HepG2 (cell line): ENCODE measurements at regions not wholly inside any gene's neighbourhood (a gene's known extent, or its start where the extent isn't known, plus 50 kb on each side); places are given as distances from the start of the nearest gene placed in this dataset.

Experiments
- ATAC-seq: fragments of 200-7000 bp; cut with Tn5 transposase; 3 replicates; pipeline ENCODE4 v1.9.1; 2020; ENCODE audit warnings: mild to moderate bottlenecking, moderate library complexity
- BruUV-seq: library from RNA; stranded (reverse); fragments of 400-500 nt; replicated peaks from 2 replicates; lab custom pipeline; 2021; lab: Mats Ljungman, UMichigan
- CTCF ChIA-PET: fragments of 300-600 bp; formaldehyde crosslinking; extraction: SDS; loops from one replicate; lab custom pipeline; 2021; ENCODE audit warnings: low total read pairs, inconsistent platforms, low intra/inter-chr PET ratio; lab: Yijun Ruan, JAX
- POLR2A ChIA-PET: fragments of 350-600 bp; sonication (Branson Sonifier 250); formaldehyde crosslinking; loops from one replicate; lab custom pipeline; 2020; ENCODE audit warnings: antibody characterized with exemption, inconsistent platforms; lab: Yijun Ruan, JAX
- DNase-seq: peaks from one replicate; pipeline ENCODE4 v3.0.0-alpha.2; 2015; ENCODE audit warnings: low spot score
- FAIRE-seq: peaks from 3 replicates; lab custom pipeline; 2011; peaks lifted over from hg19 to GRCh38; lab: Jason Lieb, UNC
- H2AFZ ChIP-seq: one replicate; pipeline ENCODE4 v1.6.1; 2011; ENCODE audit warnings: low read length, inconsistent platforms
- H3K27ac ChIP-seq: fragments of 300-600 bp; 3 replicates; pipeline ENCODE4 v1.8.0; 2011; ENCODE audit warnings: mixed run types, mild to moderate bottlenecking, mixed read lengths, low read length, inconsistent platforms; ENCODE audit not compliant: insufficient read depth; ENCODE audit errors: extremely low read length
- H3K27me3 ChIP-seq, 2 experiments: fragments of 200-600 bp in 1 of 2; 2 replicates in 1 of 2; 3 replicates in 1 of 2; pipeline versions ENCODE4 v1.6.0 to v1.8.0; 2011; ENCODE audit warnings: low read length in 2 of 2, mild to moderate bottlenecking in 2 of 2, moderate library complexity in 2 of 2, inconsistent platforms in 1 of 2; ENCODE audit not compliant: insufficient read depth in 2 of 2, control insufficient read depth in 1 of 2
- H3K36me3 ChIP-seq, 2 experiments: fragments of 200-600 bp in 1 of 2; replicated peaks in 1 of 2; 2 replicates in 1 of 2; 3 replicates in 1 of 2; pipeline versions ENCODE4 v1.5.1 to v1.8.0; 2011; ENCODE audit warnings: low read length in 2 of 2, inconsistent platforms in 1 of 2; ENCODE audit not compliant: insufficient read depth in 2 of 2, control insufficient read depth in 1 of 2
- H3K4me1 ChIP-seq: 2 replicates; pipeline ENCODE4 v1.5.1; 2012; ENCODE audit warnings: low read length, inconsistent platforms; ENCODE audit not compliant: insufficient read depth
- H3K4me2 ChIP-seq: 2 replicates; pipeline ENCODE4 v1.6.0; 2011; ENCODE audit warnings: low read depth, low read length, inconsistent platforms
- H3K4me3 ChIP-seq, 3 experiments: fragments of 200-600 bp in 1 of 3; sonication (generic), shearing (Covaris generic) in 1 of 3; replicated peaks in 1 of 3; 2 replicates each; pipeline ENCODE4 v1.5.1; 2011 to 2016; ENCODE audit warnings: low read length in 3 of 3, inconsistent platforms in 2 of 3, low read depth in 2 of 3, mild to moderate bottlenecking in 2 of 3, control low read depth in 1 of 3, mixed read lengths in 1 of 3; ENCODE audit not compliant: insufficient read depth in 1 of 3
- H3K79me2 ChIP-seq: one replicate; pipeline ENCODE4 v1.6.1; 2011; ENCODE audit warnings: low read length, inconsistent platforms; ENCODE audit not compliant: insufficient read depth
- H3K9ac ChIP-seq: 2 replicates; pipeline ENCODE4 v1.6.0; 2011; ENCODE audit warnings: mild to moderate bottlenecking, low read depth, low read length, inconsistent platforms; ENCODE audit not compliant: insufficient read depth
- H3K9me3 ChIP-seq: 2 replicates; pipeline ENCODE4 v1.5.1; 2012; ENCODE audit warnings: mild to moderate bottlenecking, low read length
- H4K20me1 ChIP-seq: 2 replicates; pipeline ENCODE4 v1.6.0; 2011; ENCODE audit warnings: inconsistent platforms, mild to moderate bottlenecking, low read length, moderate library complexity; ENCODE audit not compliant: insufficient read depth
- CBX5 ChIP-seq: sonication (generic); formaldehyde crosslinking; IDR thresholded peaks from 2 replicates; pipeline ENCODE4 v1.4.0; 2020; ENCODE audit warnings: missing genetic modification reagents, borderline replicate concordance
- CEBPB ChIP-seq: IDR thresholded peaks from 2 replicates; pipeline ENCODE4 v1.6.1; 2011; ENCODE audit warnings: low read depth, low read length, improper control_type of control experiment, borderline replicate concordance
- ETV6 ChIP-seq: sonication (generic); formaldehyde crosslinking; conservative IDR thresholded peaks from 2 replicates; pipeline ENCODE4 v1.4.0; 2020; ENCODE audit warnings: missing genetic modification reagents
- IRF1 ChIP-seq: sonication (generic); formaldehyde crosslinking; IDR thresholded peaks from 2 replicates; pipeline ENCODE4 v1.4.0; 2020; ENCODE audit warnings: low read depth, mild to moderate bottlenecking, missing genetic modification reagents
- PTBP1 ChIP-seq: fragments of 200-400 bp; formaldehyde crosslinking; IDR thresholded peaks from 2 replicates; pipeline ENCODE4 v1.6.1; 2018; ENCODE audit warnings: low read length, low read depth; ENCODE audit not compliant: poor library complexity, severe bottlenecking
- RAD21 ChIP-seq: fragments of 450-650 bp; formaldehyde crosslinking; IDR thresholded peaks from 2 replicates; pipeline ENCODE4 v1.5.0; 2020; ENCODE audit warnings: mild to moderate bottlenecking
- RFX5 ChIP-seq: IDR thresholded peaks from 2 replicates; pipeline ENCODE4 v1.6.1; 2011; ENCODE audit warnings: low read depth, low read length, improper control_type of control experiment
- SMARCE1 ChIP-seq: fragments of 450-650 bp; IDR thresholded peaks from 2 replicates; pipeline ENCODE4 v1.6.1; 2017; ENCODE audit warnings: borderline replicate concordance
- TBL1XR1 ChIP-seq: fragments of 150-350 bp; IDR thresholded peaks from 2 replicates; pipeline ENCODE4 v1.6.1; 2014; ENCODE audit warnings: borderline replicate concordance, low read length; ENCODE audit not compliant: partially characterized antibody
- TCF7 ChIP-seq: sonication (generic); IDR thresholded peaks from 2 replicates; pipeline ENCODE4 v1.6.1; 2016; ENCODE audit warnings: antibody characterized with exemption, low read depth
- THAP9 ChIP-seq: sonication (generic); formaldehyde crosslinking; IDR thresholded peaks from 2 replicates; pipeline ENCODE4; 2020; ENCODE audit warnings: missing genetic modification reagents, mild to moderate bottlenecking, borderline replicate concordance
- ZBTB44 ChIP-seq: sonication (generic); formaldehyde crosslinking; IDR thresholded peaks from 2 replicates; pipeline ENCODE4 v1.4.0; 2020; ENCODE audit warnings: missing genetic modification reagents
- ZFP82 ChIP-seq: sonication (generic); formaldehyde crosslinking; IDR thresholded peaks from 2 replicates; pipeline ENCODE4 v1.5.1; 2020; ENCODE audit warnings: mild to moderate bottlenecking, missing genetic modification reagents, borderline replicate concordance
- ZMYM2 ChIP-seq: sonication (generic); formaldehyde crosslinking; IDR thresholded peaks from 2 replicates; pipeline ENCODE4 v1.8.0; 2022; ENCODE audit warnings: mild to moderate bottlenecking, missing genetic modification reagents
- ZNF17 ChIP-seq: sonication (generic); formaldehyde crosslinking; IDR thresholded peaks from 2 replicates; pipeline ENCODE4 v1.5.0; 2020; ENCODE audit warnings: mild to moderate bottlenecking, missing genetic modification reagents
- ZNF260 ChIP-seq: sonication (generic); formaldehyde crosslinking; IDR thresholded peaks from 2 replicates; pipeline ENCODE4 v1.4.0; 2020; ENCODE audit warnings: missing genetic modification reagents, low read depth, mild to moderate bottlenecking, borderline replicate concordance
- ZNF292 ChIP-seq: sonication (generic); formaldehyde crosslinking; IDR thresholded peaks from 2 replicates; pipeline ENCODE4 v1.8.1; 2022; ENCODE audit warnings: mild to moderate bottlenecking, low read depth, missing genetic modification reagents, borderline replicate concordance
- ZNF3 ChIP-seq: IDR thresholded peaks from 2 replicates; pipeline ENCODE4 v1.7.0; 2017; ENCODE audit warnings: inconsistent platforms
- ZNF772 ChIP-seq: sonication (generic); formaldehyde crosslinking; IDR thresholded peaks from 2 replicates; pipeline ENCODE4 v1.5.0; 2020; ENCODE audit warnings: mild to moderate bottlenecking, missing genetic modification reagents
- WGBS: methylation state at CpG from one replicate; pipeline ENCODE4 v1.1.6; 2017; ENCODE audit warnings: low lambda C conversion rate; 5-methylcytosine and 5-hydroxymethylcytosine counted together
- in situ Hi-C: cut with HindIII; loops from 2 replicates; pipeline ENCODE4 v1.10.0; 2017; ENCODE audit warnings: low pct_unique_long_range_greater_than_20kb; ENCODE audit not compliant: extremely low pct_ligation_motif_present
- intact Hi-C: fragments of 100-400 bp; cut with micrococcal nuclease; formaldehyde crosslinking; loops from one replicate; pipeline ENCODE4 v1.10.0; 2022; ENCODE audit not compliant: unreplicated experiment

- Histone ChIP-seq H4K20me1 (no peaks in the 10 kb centered on the region), H3K4me1 (no peaks in the 10 kb centered on the region), H3K79me2 (no peaks in the 10 kb centered on the region), H3K27me3 (no peaks in the 10 kb centered on the region), H3K9ac (no peak overlapping the region), H3K4me3 (no peak overlapping the region), H3K9me3 (no peaks in the 10 kb centered on the region), H3K4me2 (no peak overlapping the region), H3K36me3 (no peaks in the 10 kb centered on the region), H3K27ac (no peak overlapping the region), H2AFZ (no peak overlapping the region)
- WGBS: 0% methylated on average over 1 of the region's 1 CpG
- no peak for ATAC-seq
- POLR2A ChIA-PET: no interaction called here
- intact Hi-C loops: no loop called here
- no peak for DNase-seq
- in situ Hi-C loops: no loop called here
- no peak for TF ChIP-seq ZNF17 (CRISPR knock-in tag)
- TF ChIP-seq ZNF292: no peak
- TF ChIP-seq ZMYM2: no peak
- no peak for TF ChIP-seq ZNF260 (CRISPR knock-in tag)
- no peak for TF ChIP-seq TCF7
- no peak for TF ChIP-seq ZFP82
- TF ChIP-seq ETV6 (CRISPR knock-in tag): no peak
- TF ChIP-seq ZNF3 (CRISPR knock-in tag): no peak
- no peak for TF ChIP-seq RAD21 (CRISPR knock-in tag)
- TF ChIP-seq TBL1XR1: no peak
- no peak for TF ChIP-seq CEBPB
- TF ChIP-seq IRF1: no peak
- TF ChIP-seq ZNF772: no peak
- no peak for TF ChIP-seq SMARCE1
- TF ChIP-seq PTBP1: no peak
- TF ChIP-seq CBX5 (CRISPR knock-in tag): no peak
- TF ChIP-seq RFX5: no peak
- no peak for TF ChIP-seq ZBTB44 (CRISPR knock-in tag)
- TF ChIP-seq THAP9 (CRISPR knock-in tag): no peak
- BruUV-seq: no TSS peak
- no peak for FAIRE-seq
- CTCF ChIA-PET: no interaction called here
Measured at GRCh38 chr12:73935817-73936216, 601.8 kb upstream of the ATXN7L3B start.
